ENCODE measurements at regions not wholly inside any gene's neighbourhood (a gene's known extent, or its start where the extent isn't known, plus 50 kb on each side); places are given as distances from the start of the nearest gene placed in this dataset.

- TF ChIP-seq CTCF (conservative IDR thresholded peaks at IDR 0.05; ENCODE audit: low read depth in 2 of 2) (no peak), POLR2AphosphoS5 (IDR thresholded peaks at IDR 0.05; ENCODE audit: low read depth) (no peak)
Observed at GRCh38 chr14:35471803-35472202, 62.2 kb upstream of the INSM2 start.

Data from GM23338 (cell line).